Renal cortical epithelial cell (primary cell): ENCODE measurements at regions not wholly inside any gene's neighbourhood (a gene's known extent, or its start where the extent isn't known, plus 50 kb on each side); places are given as distances from the start of the nearest gene placed in this dataset.
A peak's percentile ranks its signal among the peaks of the same experiment; 100 is the strongest.
"Not testable (repeated sequence)": the region's sequence is repeated elsewhere in the genome, so short reads cannot be mapped to it uniquely, and the experiment has no call there.

ENCODE experiments used
- DNase-seq: peaks from one replicate; pipeline ENCODE4 v3.0.0-alpha.2; 2011; ENCODE audit warnings: low read depth

DNA sequence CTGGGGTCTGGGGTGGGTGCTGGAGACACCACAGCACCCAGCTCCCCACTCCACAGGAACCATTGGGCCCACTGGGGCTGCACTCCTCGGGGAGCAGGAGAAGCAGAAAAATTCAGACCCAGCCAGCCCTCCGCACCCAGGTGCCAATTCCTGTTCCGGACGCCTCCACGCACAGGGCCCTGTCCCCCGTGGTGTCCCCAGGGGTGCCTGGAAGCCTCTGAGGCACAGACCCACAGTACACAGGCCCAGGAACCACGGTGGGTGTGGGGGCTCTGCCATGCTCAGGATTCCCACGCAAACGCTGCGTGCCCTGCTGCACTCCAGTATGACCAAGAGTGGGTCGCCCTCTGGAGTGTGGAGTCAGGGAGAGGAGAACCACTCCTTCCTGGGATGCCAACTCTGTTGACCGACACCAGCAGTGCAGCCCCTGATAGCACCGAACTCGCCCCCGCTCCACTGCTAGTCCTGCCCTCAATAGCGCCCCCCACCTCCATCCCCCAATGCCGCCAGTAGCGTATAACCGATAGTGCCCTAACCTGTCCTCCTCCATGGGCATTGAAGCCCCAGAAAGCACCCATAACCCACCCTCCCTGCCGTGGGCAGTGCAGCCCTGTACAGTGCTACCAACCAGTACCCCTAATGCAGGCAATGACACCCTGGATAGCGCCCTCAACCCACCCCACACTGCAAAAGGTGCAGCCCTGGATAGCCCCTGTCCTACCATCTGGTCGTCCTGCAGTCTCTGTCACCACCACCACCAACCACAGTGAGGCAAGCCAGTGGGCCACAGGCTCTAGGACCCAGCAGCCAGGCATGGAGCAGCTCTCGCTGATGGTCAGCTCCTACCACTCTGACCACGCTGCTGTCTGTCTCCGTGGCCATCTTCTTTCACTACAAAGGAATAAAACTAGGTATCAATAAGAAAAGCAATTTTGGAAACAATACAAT lies 2877.2 kb downstream of the RPIA start:
- not testable (repeated sequence) for DNase-seq

GRCh38 chr2:91571239-91571923 lies 2879.9 kb downstream of the RPIA start:
- DNase-seq, result not testable (repeated sequence)

DNA sequence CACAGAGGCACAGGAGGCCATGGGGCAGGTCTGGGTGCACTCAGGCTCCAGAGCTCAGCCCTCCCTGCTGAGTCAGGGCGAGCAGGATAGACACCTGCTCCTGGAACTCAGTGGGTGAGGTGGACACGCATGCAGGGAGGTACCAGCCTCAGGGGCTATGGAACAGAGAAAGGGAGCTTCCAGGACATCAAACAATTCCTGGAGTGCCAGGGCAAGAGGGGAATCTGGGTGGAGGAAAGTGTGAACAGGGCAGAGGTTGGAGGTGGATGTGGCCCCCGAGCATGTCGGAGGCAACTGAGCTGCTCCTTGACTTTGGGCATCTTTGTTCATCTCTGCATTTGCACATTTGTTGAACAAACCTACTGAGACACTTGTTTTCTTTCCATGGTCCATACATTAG lies 2881.5 kb downstream of the RPIA start:
- DNase-seq, result not testable (repeated sequence)

GRCh38 chr2:91573755-91574154 lies 2882.3 kb downstream of the RPIA start:
- DNase-seq, result not testable (repeated sequence)

GRCh38 chr2:91574255-91574654 lies 2882.8 kb downstream of the RPIA start:
- DNase-seq, result not testable (repeated sequence)

DNA sequence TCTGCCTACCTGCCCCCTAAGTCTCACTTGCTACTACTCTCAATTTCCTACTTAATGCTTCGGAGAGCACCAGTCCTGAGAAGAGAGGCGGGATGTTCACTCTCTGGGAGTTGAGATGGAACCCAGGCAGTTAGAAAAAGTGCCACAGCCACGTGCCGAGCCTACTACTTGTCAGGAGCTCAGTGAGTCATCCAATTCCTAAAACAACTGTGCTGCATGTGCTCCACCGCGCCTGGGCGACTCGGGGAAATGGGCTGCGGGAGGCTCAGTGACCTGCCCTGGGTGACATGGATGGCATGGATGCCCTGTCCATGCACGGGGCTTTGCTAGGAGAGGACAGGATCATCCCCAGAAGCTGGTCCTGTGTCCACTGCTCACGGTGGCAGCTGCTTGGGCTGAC lies 2884.2 kb downstream of the RPIA start:
- peak; percentile 14 for DNase-seq

- DNase-seq, result not testable (repeated sequence)
These were observed 2885.9 kb downstream of the RPIA start for GRCh38 chr2:91577406-91577805.

GRCh38 chr2:91578678-91579077 lies 2887.2 kb downstream of the RPIA start:
- DNase-seq, result not testable (repeated sequence)

GRCh38 chr2:91579555-91579954 lies 2888.1 kb downstream of the RPIA start:
- DNase-seq, result not testable (repeated sequence)

DNA sequence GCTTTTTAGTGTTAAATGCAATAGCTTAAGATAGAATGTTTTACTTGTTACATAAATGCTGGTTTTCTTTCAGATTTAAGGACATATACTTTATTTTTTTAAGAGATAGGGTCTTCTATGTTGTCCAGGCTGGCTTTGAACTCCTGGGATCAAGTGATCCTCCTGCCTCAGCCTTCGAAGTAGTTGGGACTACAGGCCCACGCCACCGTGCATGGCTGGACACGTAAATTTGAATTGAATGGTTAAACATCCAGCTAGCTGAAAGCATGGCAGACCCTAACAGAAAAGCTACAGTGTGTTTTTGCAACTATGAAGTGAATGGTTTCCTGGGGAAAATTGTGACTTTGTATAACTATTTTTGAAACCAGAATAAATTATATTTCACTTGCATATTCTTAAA lies 2888.6 kb downstream of the RPIA start:
- DNase-seq, result not testable (repeated sequence)

GRCh38 chr2:91587098-91587497 lies 2895.6 kb downstream of the RPIA start:
- DNase-seq, result not testable (repeated sequence)

DNA sequence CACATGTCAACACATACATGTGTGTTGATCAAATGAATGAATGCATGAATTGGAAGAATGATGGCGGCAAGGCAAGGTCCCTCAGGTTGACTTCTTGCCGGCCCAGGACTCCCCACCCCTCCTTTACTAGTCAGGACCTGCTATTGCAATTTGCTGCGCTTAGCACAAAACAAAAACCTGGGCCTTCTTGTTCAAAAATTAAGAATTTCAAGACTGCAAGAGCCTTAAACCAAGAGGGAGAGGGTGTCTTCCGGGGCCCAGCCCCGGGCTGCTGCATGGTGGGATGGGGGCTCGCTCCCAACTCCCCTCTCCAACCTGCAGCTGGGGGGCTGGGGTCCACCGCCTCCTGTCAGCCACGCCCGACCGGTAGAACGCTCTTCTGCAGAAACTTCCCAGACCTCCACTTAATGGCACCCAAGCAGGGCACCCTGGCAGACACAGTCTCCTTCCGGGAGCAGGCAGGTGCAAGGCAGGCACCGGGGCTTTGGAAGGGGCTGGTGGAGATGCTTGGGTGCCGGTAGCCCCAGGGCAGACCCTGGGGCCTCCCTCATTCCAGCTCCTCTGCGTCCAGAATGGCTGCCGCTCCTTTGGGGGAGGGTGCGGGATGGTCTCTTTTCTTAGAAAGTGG lies 2896.5 kb downstream of the RPIA start:
- not testable (repeated sequence) for DNase-seq

DNA sequence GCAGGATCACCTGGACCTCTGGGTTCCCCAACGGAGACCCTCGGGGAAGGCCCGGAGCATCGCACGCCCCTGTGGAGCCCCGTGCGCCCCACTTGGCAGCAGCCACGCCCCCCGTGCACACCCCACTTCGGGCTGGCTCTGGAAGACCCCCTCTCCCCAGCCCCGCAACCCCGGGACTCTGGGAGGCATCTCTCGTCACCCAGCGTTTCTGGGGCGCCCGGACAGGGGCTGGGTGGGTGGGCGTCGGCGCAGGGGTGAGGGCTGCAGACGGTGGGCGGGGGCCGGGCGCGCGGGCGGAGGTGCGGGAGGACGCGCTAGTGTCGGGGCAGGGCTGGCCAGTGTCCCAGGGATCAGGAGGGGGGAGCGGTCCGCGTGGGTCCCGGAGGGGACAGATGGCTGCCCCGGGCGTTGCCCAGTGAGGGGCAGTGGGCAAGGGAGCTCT lies 2897.3 kb downstream of the RPIA start:
- DNase-seq, result not testable (repeated sequence)

- not testable (repeated sequence) for DNase-seq
These were observed 2898.2 kb downstream of the RPIA start for GRCh38 chr2:91589454-91590328.

GRCh38 chr2:91590381-91590780 lies 2898.9 kb downstream of the RPIA start:
- not testable (repeated sequence) for DNase-seq

DNA sequence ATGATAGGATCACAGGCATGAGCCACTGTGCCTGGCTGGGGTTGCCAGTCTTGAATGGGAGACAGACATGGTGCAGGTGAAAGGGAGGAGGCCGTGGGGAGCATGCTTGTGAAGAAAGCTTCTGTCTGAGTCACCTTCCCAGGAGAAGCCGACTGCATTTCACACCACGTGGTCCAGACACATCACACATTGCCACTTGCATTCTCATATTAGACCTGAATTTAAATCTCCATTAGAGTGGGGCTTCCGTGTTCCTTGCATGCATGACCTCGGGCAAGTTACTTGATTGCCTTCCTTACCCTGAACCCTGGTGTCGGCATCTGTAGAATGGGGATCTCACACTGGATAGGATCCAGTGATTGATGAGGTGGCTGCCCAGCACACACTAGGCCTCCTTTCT lies 2899.6 kb downstream of the RPIA start:
- DNase-seq, result not testable (repeated sequence)

DNA sequence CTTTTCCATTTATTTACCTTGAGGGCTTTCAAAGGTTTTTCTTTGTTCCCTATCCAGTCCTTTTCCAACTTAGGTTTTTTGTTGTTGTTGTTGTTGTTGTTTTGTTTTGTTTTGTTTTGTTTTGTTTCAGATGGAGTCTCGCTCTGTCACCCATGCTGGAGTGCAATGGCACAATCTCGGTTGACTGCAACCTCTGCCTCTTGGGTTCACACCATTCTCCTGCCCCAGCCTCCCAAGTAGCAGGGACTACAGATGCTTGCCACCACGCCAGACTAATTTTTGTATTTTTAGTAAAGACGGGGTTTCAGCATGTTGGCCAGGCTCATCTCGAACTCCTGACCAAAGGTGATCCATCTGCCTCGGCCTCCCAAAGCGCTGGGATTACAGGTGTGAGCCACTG lies 2906.0 kb downstream of the RPIA start:
- DNase-seq, result not testable (repeated sequence)

DNA sequence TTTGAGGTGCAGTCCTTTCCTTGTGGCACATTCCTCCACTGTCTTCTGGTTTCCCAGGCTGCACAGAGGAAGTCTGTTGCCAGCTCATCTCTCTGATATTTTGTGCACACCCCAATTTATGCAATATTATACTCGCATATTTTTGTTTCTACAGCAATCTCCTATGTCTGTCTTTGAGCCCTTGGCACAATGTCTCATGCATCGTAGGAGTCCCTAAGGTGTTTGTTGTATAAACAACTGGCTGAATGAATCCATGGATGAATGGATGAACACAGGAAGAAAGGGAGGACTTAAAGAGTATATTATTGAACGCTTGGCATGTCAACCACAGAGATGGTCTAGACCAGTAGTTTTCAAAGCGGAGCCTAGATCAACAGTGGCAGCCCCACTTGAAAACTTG lies 2907.0 kb downstream of the RPIA start:
- peak; percentile 1 for DNase-seq

DNA sequence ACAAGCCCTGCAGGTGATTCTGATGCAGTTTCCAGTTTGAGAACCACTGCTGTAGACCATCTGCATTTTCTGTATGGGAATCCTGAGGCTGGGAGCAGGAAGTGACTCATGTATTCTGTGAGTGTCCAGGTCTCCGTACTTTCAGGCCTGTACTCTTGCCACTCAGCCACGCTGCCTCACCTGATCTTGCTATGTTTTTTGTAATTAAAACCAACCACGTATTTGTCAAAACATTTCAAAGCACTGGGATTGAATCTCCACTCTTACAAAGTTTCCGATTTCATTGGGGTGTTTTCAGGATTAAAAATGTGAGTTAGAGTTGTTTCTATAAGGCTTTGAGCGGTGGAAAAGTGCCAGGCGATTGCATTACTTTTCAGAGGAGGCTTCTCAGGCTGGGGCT lies 2907.5 kb downstream of the RPIA start:
- peak; percentile 31 for DNase-seq

DNA sequence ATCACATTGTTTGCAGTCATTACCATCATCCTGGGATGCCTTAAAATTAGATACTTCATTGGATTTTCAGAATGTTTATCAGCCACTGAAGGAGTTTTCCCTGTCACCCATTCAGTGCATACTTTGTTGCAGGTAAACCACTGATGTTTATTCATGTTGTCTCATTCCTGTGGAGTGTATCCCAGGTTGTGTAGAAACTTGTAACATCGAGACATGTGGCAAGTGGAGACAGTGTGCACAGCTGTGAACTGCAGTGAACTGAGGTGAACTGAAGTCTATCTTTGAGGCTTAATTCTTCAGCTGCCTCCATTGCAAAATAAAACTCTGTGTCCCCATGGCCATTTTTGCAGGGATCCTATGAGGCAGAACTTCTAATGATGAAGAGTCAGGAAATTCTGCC lies 2911.4 kb downstream of the RPIA start:
- DNase-seq, result not testable (repeated sequence)

GRCh38 chr2:91603996-91604395 lies 2912.5 kb downstream of the RPIA start:
- not testable (repeated sequence) for DNase-seq
